ENCODE measurements at regions not wholly inside any gene's neighbourhood (a gene's known extent, or its start where the extent isn't known, plus 50 kb on each side); places are given as distances from the start of the nearest gene placed in this dataset.

- no peaks in the 10 kb centered on the region for H3K36me3 Mint-ChIP-seq (ENCODE audit: low read depth)
- peaks cover 12% of the 10 kb centered on the region for H3K4me1 Mint-ChIP-seq
- H3K4me3 Mint-ChIP-seq = no peak overlapping the region
- peak overlapping the region in 2 of 3 experiments; percentile 29 to 52 for H3K27ac Mint-ChIP-seq
- TF ChIP-seq CTCF (IDR thresholded peaks at IDR 0.05; ENCODE audit: unreplicated experiment in 3 of 3) = no peak
- H3K27me3 Mint-ChIP-seq (ENCODE audit: low read depth) = peaks cover 6% of the 10 kb centered on the region
- no peaks in the 10 kb centered on the region for H3K9me3 Mint-ChIP-seq
Measured at GRCh38 chr7:42628054-42628453, 283.8 kb downstream of the C7orf25 start.

- Mint-ChIP-seq H3K27ac (peak overlapping the region in 2 of 3 experiments; percentile 47 to 52), H3K36me3 (ENCODE audit: low read depth) (no peaks in the 10 kb centered on the region), H3K4me1 (peaks cover 12% of the 10 kb centered on the region)
Measured at GRCh38 chr7:42627626-42628025, 284.2 kb downstream of the C7orf25 start.

GRCh38 chr7:42627101-42627500, 284.8 kb downstream of the C7orf25 start:
- Mint-ChIP-seq H3K27ac (peak overlapping the region in 1 of 3 experiments; percentile 52), H3K4me3 (no peak overlapping the region), H3K4me1 (peaks cover 14% of the 10 kb centered on the region), H3K9me3 (no peaks in the 10 kb centered on the region), H3K36me3 (ENCODE audit: low read depth) (no peaks in the 10 kb centered on the region), H3K27me3 (ENCODE audit: low read depth) (peaks cover 6% of the 10 kb centered on the region)
- no peak for TF ChIP-seq CTCF (IDR thresholded peaks at IDR 0.05; ENCODE audit: unreplicated experiment in 3 of 3)

More at GRCh38 chr7:42627626-42628025, 284.2 kb downstream of the C7orf25 start:
- TF ChIP-seq CTCF (IDR thresholded peaks at IDR 0.05; ENCODE audit: unreplicated experiment in 3 of 3) = no peak
- no peak overlapping the region for H3K4me3 Mint-ChIP-seq
- H3K27me3 Mint-ChIP-seq (ENCODE audit: low read depth) = peaks cover 6% of the 10 kb centered on the region
- no peaks in the 10 kb centered on the region for H3K9me3 Mint-ChIP-seq

GRCh38 chr7:42625421-42625820, 286.4 kb downstream of the C7orf25 start:
- Mint-ChIP-seq H3K27me3 (ENCODE audit: low read depth) (no peaks in the 10 kb centered on the region), H3K4me3 (no peak overlapping the region), H3K36me3 (ENCODE audit: low read depth) (no peaks in the 10 kb centered on the region), H3K4me1 (peaks cover 28% of the 10 kb centered on the region), H3K27ac (no peak overlapping the region), H3K9me3 (no peaks in the 10 kb centered on the region)
- TF ChIP-seq CTCF (IDR thresholded peaks at IDR 0.05; ENCODE audit: unreplicated experiment in 3 of 3) = no peak

- H3K4me1 Mint-ChIP-seq = peaks cover 38% of the 10 kb centered on the region
- H3K27ac Mint-ChIP-seq = no peak overlapping the region
- TF ChIP-seq CTCF (IDR thresholded peaks at IDR 0.05; ENCODE audit: unreplicated experiment in 3 of 3) = no peak
- no peaks in the 10 kb centered on the region for H3K27me3 Mint-ChIP-seq (ENCODE audit: low read depth)
- no peaks in the 10 kb centered on the region for H3K36me3 Mint-ChIP-seq (ENCODE audit: low read depth)
- no peaks in the 10 kb centered on the region for H3K9me3 Mint-ChIP-seq
- H3K4me3 Mint-ChIP-seq = no peak overlapping the region
Measured at GRCh38 chr7:42624471-42624870, 287.4 kb downstream of the C7orf25 start.

GRCh38 chr7:42621543-42622219, 290.2 kb downstream of the C7orf25 start:
- no peak for TF ChIP-seq CTCF (IDR thresholded peaks at IDR 0.05; ENCODE audit: unreplicated experiment in 3 of 3)
- H3K4me1 Mint-ChIP-seq = peaks cover 54% of the 10 kb centered on the region
- peak overlapping the region; percentile 38 to 77 (median 46) for H3K27ac Mint-ChIP-seq
- H3K27me3 Mint-ChIP-seq (ENCODE audit: low read depth) = no peaks in the 10 kb centered on the region
- H3K36me3 Mint-ChIP-seq (ENCODE audit: low read depth) = no peaks in the 10 kb centered on the region
- no peaks in the 10 kb centered on the region for H3K9me3 Mint-ChIP-seq
- no peak overlapping the region for H3K4me3 Mint-ChIP-seq

Data from nephron (organoid).